T-cell (primary cell): ENCODE measurements at regions not wholly inside any gene's neighbourhood (a gene's known extent, or its start where the extent isn't known, plus 50 kb on each side); places are given as distances from the start of the nearest gene placed in this dataset.
A peak's percentile ranks its signal among the peaks of the same experiment; 100 is the strongest.

Experiments
- ATAC-seq, 4 experiments: fragments of 200-7000 bp in 3 of 4; fragments of 150-1000 bp in 1 of 4; cut with Tn5 transposase; replicated peaks in 1 of 4; 1 replicate in 3 of 4; 2 replicates in 1 of 4; pipeline ENCODE4 v1.10.0; 2021; ENCODE audit warnings: moderate library complexity in 3 of 4, mild to moderate bottlenecking in 2 of 4, moderate number of reproducible peaks in 1 of 4
- CTCF ChIA-PET, 2 donors: fragments of 300-600 bp; sonication (Branson Sonifier 250); formaldehyde crosslinking; loops; one replicate each; lab custom pipeline; 2022; ENCODE audit warnings: antibody characterized with exemption in 2 of 2; lab: Charles Lee
- POLR2A ChIA-PET, 2 donors: fragments of 300-600 bp; sonication (Branson Sonifier 250); formaldehyde crosslinking; loops; one replicate each; lab custom pipeline; 2022; ENCODE audit warnings: antibody characterized with exemption in 2 of 2; lab: Charles Lee
- DNase-seq, 35 experiments: peaks; one replicate each; pipeline versions ENCODE4 v3.0.0 to v3.0.0-alpha.2; 2013 to 2023
- H3K27ac ChIP-seq: one replicate; pipeline ENCODE4 v1.5.1; 2013; ENCODE audit warnings: low read length
- H3K27me3 ChIP-seq, 2 experiments: replicated peaks in 1 of 2; 1 replicate in 1 of 2; 2 replicates in 1 of 2; pipeline versions ENCODE4 v1.6.1 to v1.7.0; 2013; ENCODE audit warnings: low read length in 1 of 2, mixed read lengths in 1 of 2; ENCODE audit not compliant: control insufficient read depth in 2 of 2, insufficient read depth in 2 of 2; ENCODE audit errors: extremely low read depth in 1 of 2
- H3K36me3 ChIP-seq, 2 donors: 1 replicate in 1 of 2; 2 replicates in 1 of 2; pipeline versions ENCODE4 v1.6.1 to v1.7.0; 2013; ENCODE audit warnings: low read length in 1 of 2; ENCODE audit not compliant: control insufficient read depth in 2 of 2, insufficient read depth in 1 of 2; ENCODE audit errors: extremely low read depth in 1 of 2
- H3K4me1 ChIP-seq, 2 experiments: 1 replicate in 1 of 2; 2 replicates in 1 of 2; pipeline versions ENCODE4 v1.6.1 to v1.7.0; 2013; ENCODE audit warnings: low read length in 2 of 2, mixed read lengths in 1 of 2; ENCODE audit not compliant: insufficient read depth in 2 of 2, control insufficient read depth in 1 of 2; ENCODE audit errors: extremely low read depth in 1 of 2
- H3K4me3 ChIP-seq, 2 donors: 1 replicate in 1 of 2; 2 replicates in 1 of 2; pipeline versions ENCODE4 v1.5.1 to v1.7.0; 2013; ENCODE audit warnings: mild to moderate bottlenecking in 2 of 2, low read length in 1 of 2, moderate library complexity in 1 of 2; ENCODE audit not compliant: control insufficient read depth in 1 of 2; ENCODE audit errors: extremely low read depth in 1 of 2
- H3K9me3 ChIP-seq: 2 replicates; pipeline ENCODE4 v1.7.0; 2013
- H3K27ac Mint-ChIP-seq, 2 donors: one replicate each; pipeline ENCODE4 v1.8.0; 2020 to 2021; ENCODE audit warnings: mild to moderate bottlenecking in 2 of 2, mixed read lengths in 2 of 2
- H3K27me3 Mint-ChIP-seq, 2 donors: one replicate each; pipeline ENCODE4 v1.8.0; 2021 to 2022; ENCODE audit warnings: mixed read lengths in 2 of 2
- H3K36me3 Mint-ChIP-seq: one replicate; pipeline ENCODE4 v1.8.0; 2021; ENCODE audit warnings: mixed read lengths
- H3K4me1 Mint-ChIP-seq, 3 donors: one replicate each; pipeline ENCODE4 v1.8.0; 2020 to 2022; ENCODE audit warnings: mixed read lengths in 3 of 3, mild to moderate bottlenecking in 1 of 3
- H3K4me3 Mint-ChIP-seq, 3 donors: one replicate each; pipeline ENCODE4 v1.8.0; 2020 to 2022; ENCODE audit warnings: mild to moderate bottlenecking in 3 of 3, mixed read lengths in 3 of 3, moderate library complexity in 3 of 3
- H3K9me3 Mint-ChIP-seq, 3 donors: one replicate each; pipeline ENCODE4 v1.8.0; 2020 to 2022; ENCODE audit warnings: mixed read lengths in 3 of 3
- WGBS: methylation state at CpG from one replicate; pipeline ENCODE4 v1.1.5; 2013; ENCODE audit warnings: missing lambda C conversion rate; ENCODE audit not compliant: insufficient coverage; 5-methylcytosine and 5-hydroxymethylcytosine counted together

- no peak overlapping the region for H3K4me3 Mint-ChIP-seq
- no peaks in the 10 kb centered on the region for H3K27me3 Mint-ChIP-seq
- DNase-seq (peak in 1 of 35 experiments; percentile 11), ATAC-seq (no peak)
- ChIA-PET POLR2A (interaction anchor here in 1 of 2 donors (0.6 kb wide), 1 partner anchor 101 kb away, joined by 3 read pairs; no protein-coding TSS in a partner anchor), CTCF (no interaction called here)
- 88% methylated on average over 1 of the region's 1 CpG for WGBS
- peaks cover 0 to 1% (median 0%) of the 10 kb centered on the region in 3 donors for H3K9me3 Mint-ChIP-seq
- no peak overlapping the region for H3K27ac ChIP-seq
- no peak overlapping the region for H3K27ac Mint-ChIP-seq
- no peaks in the 10 kb centered on the region for H3K4me1 ChIP-seq
- H3K36me3 ChIP-seq, result no peaks in the 10 kb centered on the region
- H3K9me3 ChIP-seq, result no peaks in the 10 kb centered on the region
- H3K4me3 ChIP-seq, result no peak overlapping the region
- no peaks in the 10 kb centered on the region for H3K36me3 Mint-ChIP-seq
- H3K4me1 Mint-ChIP-seq, result peaks cover 0 to 11% (median 0%) of the 10 kb centered on the region in 3 donors
- H3K27me3 ChIP-seq, result no peaks in the 10 kb centered on the region
These were observed 82.3 kb upstream of the EED start for GRCh38 chr11:86162239-86162638.

- Mint-ChIP-seq H3K27ac (no peak overlapping the region), H3K27me3 (no peaks in the 10 kb centered on the region), H3K4me3 (no peak overlapping the region), H3K9me3 (peaks cover 0 to 1% (median 0%) of the 10 kb centered on the region in 3 donors), H3K36me3 (no peaks in the 10 kb centered on the region), H3K4me1 (peaks cover 0 to 11% (median 0%) of the 10 kb centered on the region in 3 donors)
- DNase-seq (no peak), ATAC-seq (no peak)
- H3K36me3 ChIP-seq, result no peaks in the 10 kb centered on the region
- POLR2A ChIA-PET, result interaction anchor here in 1 of 2 donors (0.6 kb wide), 1 partner anchor 101 kb away, joined by 3 read pairs; no protein-coding TSS in a partner anchor
- WGBS, result no CpG with 5 or more reads among the region's 2 CpGs
- CTCF ChIA-PET, result no interaction called here
- H3K27me3 ChIP-seq, result no peaks in the 10 kb centered on the region
- no peak overlapping the region for H3K4me3 ChIP-seq
- H3K27ac ChIP-seq, result no peak overlapping the region
- no peaks in the 10 kb centered on the region for H3K9me3 ChIP-seq
- no peaks in the 10 kb centered on the region for H3K4me1 ChIP-seq
These were observed 82.7 kb upstream of the EED start for GRCh38 chr11:86161837-86162236.

GRCh38 chr11:86161336-86161735 lies 83.2 kb upstream of the EED start:
- Mint-ChIP-seq H3K4me1 (peaks cover 0 to 11% (median 0%) of the 10 kb centered on the region in 3 donors), H3K9me3 (peaks cover 0 to 1% (median 0%) of the 10 kb centered on the region in 3 donors), H3K27me3 (no peaks in the 10 kb centered on the region), H3K27ac (no peak overlapping the region), H3K4me3 (no peak overlapping the region), H3K36me3 (no peaks in the 10 kb centered on the region)
- no peaks in the 10 kb centered on the region for H3K36me3 ChIP-seq
- H3K9me3 ChIP-seq, result no peaks in the 10 kb centered on the region
- no peak overlapping the region for H3K27ac ChIP-seq
- CTCF ChIA-PET, result no interaction called here
- no peak overlapping the region for H3K4me3 ChIP-seq
- no peaks in the 10 kb centered on the region for H3K27me3 ChIP-seq
- H3K4me1 ChIP-seq, result no peaks in the 10 kb centered on the region
- DNase-seq (no peak), ATAC-seq (no peak)
- POLR2A ChIA-PET, result no interaction called here

GRCh38 chr11:86160541-86161149 lies 83.9 kb upstream of the EED start:
- H3K36me3 Mint-ChIP-seq, result no peaks in the 10 kb centered on the region
- Histone ChIP-seq H3K4me3 (no peak overlapping the region), H3K36me3 (no peaks in the 10 kb centered on the region), H3K27ac (no peak overlapping the region), H3K4me1 (no peaks in the 10 kb centered on the region), H3K27me3 (no peaks in the 10 kb centered on the region), H3K9me3 (no peaks in the 10 kb centered on the region)
- H3K4me1 Mint-ChIP-seq, result peaks cover 0 to 11% (median 0%) of the 10 kb centered on the region in 3 donors
- ATAC-seq (no peak), DNase-seq (no peak)
- H3K4me3 Mint-ChIP-seq, result no peak overlapping the region
- H3K27ac Mint-ChIP-seq, result no peak overlapping the region
- CTCF ChIA-PET, result interaction anchor here (0.6 to 0.8 kb wide), 3 partner anchors 12 to 351 kb away, joined by 3 to 4 read pairs (median 3); no protein-coding TSS in a partner anchor
- WGBS, result no CpG with 5 or more reads among the region's 1 CpG
- no peaks in the 10 kb centered on the region for H3K27me3 Mint-ChIP-seq
- no peaks in the 10 kb centered on the region for H3K9me3 Mint-ChIP-seq
- POLR2A ChIA-PET, result no interaction called here

GRCh38 chr11:86159581-86159891 lies 85.0 kb upstream of the EED start:
- no CpG with 5 or more reads among the region's 3 CpGs for WGBS
- Mint-ChIP-seq H3K9me3 (no peaks in the 10 kb centered on the region), H3K4me1 (peaks cover 0 to 11% (median 0%) of the 10 kb centered on the region in 3 donors), H3K36me3 (no peaks in the 10 kb centered on the region), H3K4me3 (no peak overlapping the region), H3K27ac (no peak overlapping the region), H3K27me3 (no peaks in the 10 kb centered on the region)
- Histone ChIP-seq H3K27me3 (no peaks in the 10 kb centered on the region), H3K27ac (no peak overlapping the region), H3K4me3 (no peak overlapping the region), H3K36me3 (no peaks in the 10 kb centered on the region), H3K4me1 (no peaks in the 10 kb centered on the region), H3K9me3 (no peaks in the 10 kb centered on the region)
- ATAC-seq (no peak), DNase-seq (no peak)
- CTCF ChIA-PET, result interaction anchor here (0.5 to 0.7 kb wide), 2 partner anchors 327 to 512 kb away, joined by 3 read pairs; partner anchors contain the start of gene TMEM126A (in 1 of the 2)
- POLR2A ChIA-PET, result no interaction called here

GRCh38 chr11:86158704-86159580 lies 85.6 kb upstream of the EED start:
- ChIA-PET CTCF (interaction anchor here (0.5 to 0.7 kb wide), 2 partner anchors 326 to 512 kb away, joined by 3 read pairs; partner anchors contain the start of gene TMEM126A (in 1 of the 2)), POLR2A (no interaction called here)
- H3K4me1 ChIP-seq, result no peaks in the 10 kb centered on the region
- H3K36me3 ChIP-seq, result no peaks in the 10 kb centered on the region
- DNase-seq (no peak), ATAC-seq (no peak)
- no peak overlapping the region for H3K27ac ChIP-seq
- H3K4me3 ChIP-seq, result no peak overlapping the region
- H3K27me3 ChIP-seq, result no peaks in the 10 kb centered on the region
- Mint-ChIP-seq H3K9me3 (no peaks in the 10 kb centered on the region), H3K36me3 (no peaks in the 10 kb centered on the region), H3K27me3 (no peaks in the 10 kb centered on the region), H3K27ac (no peak overlapping the region), H3K4me1 (peaks cover 0 to 11% (median 0%) of the 10 kb centered on the region in 3 donors), H3K4me3 (no peak overlapping the region)
- 61% methylated on average over 2 of the region's 3 CpGs for WGBS
- H3K9me3 ChIP-seq, result no peaks in the 10 kb centered on the region
